Panc1 (cell line): ENCODE measurements at regions not wholly inside any gene's neighbourhood (a gene's known extent, or its start where the extent isn't known, plus 50 kb on each side); places are given as distances from the start of the nearest gene placed in this dataset.

ENCODE experiments used
- ATAC-seq: fragments of 200-7000 bp; cut with Tn5 transposase; 2 replicates; pipeline ENCODE4 v1.9.1; 2020; ENCODE audit warnings: mild to moderate bottlenecking, moderate library complexity
- BruUV-seq: library from RNA; stranded (reverse); fragments of 400-500 nt; replicated peaks from 2 replicates; lab custom pipeline; 2021; lab: Mats Ljungman, UMichigan
- CTCF ChIA-PET: fragments of 300-600 bp; sonication (Branson Sonifier 250); formaldehyde crosslinking; loops from one replicate; lab custom pipeline; 2022; ENCODE audit warnings: antibody characterized with exemption; lab: Charles Lee
- POLR2A ChIA-PET: fragments of 300-600 bp; sonication (Branson Sonifier 250); formaldehyde crosslinking; loops from one replicate; lab custom pipeline; 2022; ENCODE audit warnings: antibody characterized with exemption; lab: Charles Lee
- DNase-seq: peaks from one replicate; pipeline ENCODE4 v3.0.0-alpha.2; 2010; ENCODE audit warnings: low read depth, low spot score
- H3K27ac ChIP-seq: 2 replicates; pipeline ENCODE4 v1.5.1; 2011; ENCODE audit warnings: mild to moderate bottlenecking, low read length, inconsistent platforms
- H3K27me3 ChIP-seq: fragments of 200-500 bp; sonication (Bioruptor generic); 2 replicates; pipeline ENCODE4 v1.6.0; 2014; ENCODE audit warnings: low read length, inconsistent platforms; ENCODE audit not compliant: control insufficient read depth, insufficient read depth
- H3K36me3 ChIP-seq: fragments of 200-500 bp; sonication (Bioruptor generic); 2 replicates; pipeline ENCODE4 v1.5.1; 2014; ENCODE audit warnings: inconsistent platforms, mild to moderate bottlenecking, low read length, moderate library complexity; ENCODE audit not compliant: control insufficient read depth, insufficient read depth
- H3K4me1 ChIP-seq: 2 replicates; pipeline ENCODE4 v1.5.1; 2011; ENCODE audit warnings: inconsistent platforms, mild to moderate bottlenecking, low read length, moderate library complexity; ENCODE audit not compliant: control insufficient read depth, insufficient read depth
- H3K4me3 ChIP-seq, 2 experiments: 2 replicates each; pipeline ENCODE4 v1.5.1; 2011 to 2012; ENCODE audit warnings: low read depth in 2 of 2, low read length in 2 of 2, mild to moderate bottlenecking in 2 of 2, inconsistent platforms in 1 of 2, moderate library complexity in 1 of 2
- H3K9me3 ChIP-seq: fragments of 200-500 bp; sonication (Bioruptor generic); 2 replicates; pipeline ENCODE4 v1.5.1; 2014; ENCODE audit warnings: low read depth, mild to moderate bottlenecking, inconsistent platforms, low read length, moderate library complexity; ENCODE audit not compliant: control insufficient read depth, insufficient read depth
- CTCF ChIP-seq: fragments of 450-650 bp; IDR thresholded peaks from 2 replicates; pipeline ENCODE4 v1.5.1; 2017; ENCODE audit warnings: mild to moderate bottlenecking
- POLR2AphosphoS5 ChIP-seq: IDR thresholded peaks from 2 replicates; pipeline ENCODE4 v1.6.1; 2012; ENCODE audit warnings: mild to moderate bottlenecking, low read depth, low read length, moderate library complexity
- REST ChIP-seq, 2 experiments: IDR thresholded peaks; 2 replicates each; pipeline ENCODE4 v1.6.1; 2011 to 2012; ENCODE audit warnings: low read depth in 2 of 2, control low read depth in 1 of 2, low read length in 1 of 2, mild to moderate bottlenecking in 1 of 2, moderate library complexity in 1 of 2; ENCODE audit not compliant: insufficient read depth in 1 of 2
- SIN3A ChIP-seq: IDR thresholded peaks from 2 replicates; pipeline ENCODE4 v1.6.1; 2012; ENCODE audit warnings: low read depth, mild to moderate bottlenecking, low read length, moderate library complexity, borderline replicate concordance; ENCODE audit not compliant: insufficient read depth
- TCF7L2 ChIP-seq: IDR thresholded peaks from 2 replicates; pipeline ENCODE4 v1.6.1; 2011; ENCODE audit warnings: mild to moderate bottlenecking, low read depth, low read length, inconsistent platforms
- in situ Hi-C: cut with HindIII; loops from 2 replicates; pipeline ENCODE4 v1.10.0; 2016; ENCODE audit warnings: low sequenced_read_pairs, low pct_unique_long_range_greater_than_20kb
- intact Hi-C: fragments of 100-400 bp; cut with micrococcal nuclease; formaldehyde crosslinking; loops from one replicate; pipeline ENCODE4 v1.10.0; 2022; ENCODE audit not compliant: unreplicated experiment

- Histone ChIP-seq H3K36me3 (no peaks in the 10 kb centered on the region), H3K4me3 (no peak overlapping the region), H3K27me3 (no peaks in the 10 kb centered on the region), H3K4me1 (peaks cover 3% of the 10 kb centered on the region; the same call in 1 of the 2 replicates), H3K9me3 (no peaks in the 10 kb centered on the region), H3K27ac (no peak overlapping the region)
- BruUV-seq, result no TSS peak
- ATAC-seq, result no peak
- ChIA-PET CTCF (no interaction called here), POLR2A (no interaction called here)
- DNase-seq, result no peak
- in situ Hi-C loops, result no loop called here
- TF ChIP-seq CTCF (no peak), SIN3A (no peak), TCF7L2 (no peak), POLR2AphosphoS5 (no peak), REST (IDR thresholded peaks at IDR 0.05; ENCODE audit: insufficient read depth in 1 of 2, low read depth in 2 of 2, low read length in 1 of 2) (no peak)
- intact Hi-C loops, result no loop called here
Measured at GRCh38 chr6:40718401-40718800, 131.2 kb upstream of the LRFN2 start.

GRCh38 chr6:40717411-40718057 lies 130.4 kb upstream of the LRFN2 start:
- no peaks in the 10 kb centered on the region for H3K9me3 ChIP-seq
- CTCF ChIA-PET, result no interaction called here
- in situ Hi-C loops, result no loop called here
- POLR2A ChIA-PET, result no interaction called here
- TF ChIP-seq TCF7L2 (no peak), REST (IDR thresholded peaks at IDR 0.05; ENCODE audit: insufficient read depth in 1 of 2, low read depth in 2 of 2, low read length in 1 of 2) (no peak), CTCF (no peak), SIN3A (no peak), POLR2AphosphoS5 (no peak)
- DNase-seq (no peak), ATAC-seq (no peak)
- no peak overlapping the region for H3K27ac ChIP-seq
- no peaks in the 10 kb centered on the region for H3K36me3 ChIP-seq
- intact Hi-C loops, result no loop called here
- peaks cover 4% of the 10 kb centered on the region; the same call in 1 of the 2 replicates for H3K4me1 ChIP-seq
- no peak overlapping the region for H3K4me3 ChIP-seq
- H3K27me3 ChIP-seq, result no peaks in the 10 kb centered on the region
- BruUV-seq, result no TSS peak
